ENCODE measurements at regions not wholly inside any gene's neighbourhood (a gene's known extent, or its start where the extent isn't known, plus 50 kb on each side); places are given as distances from the start of the nearest gene placed in this dataset.

GRCh38 chr13:86907156-86907555 lies 764.0 kb upstream of the SLITRK5 start:
- H3K9ac ChIP-seq (ENCODE audit: extremely low read depth, insufficient read length, low read length) = no peak overlapping the region
- no peak overlapping the region for H4K8ac ChIP-seq (replicated peaks; ENCODE audit: insufficient read length, low read depth, low read length)
- H3K14ac ChIP-seq (ENCODE audit: insufficient read depth, low read length) = no peak overlapping the region
- WGBS (ENCODE audit: extremely low coverage, insufficient read length, low lambda C conversion rate) = no CpG with 5 or more reads among the region's 2 CpGs
- no peak overlapping the region for H3K23ac ChIP-seq (ENCODE audit: insufficient read length, low read depth, low read length)
- no peak for DNase-seq
- H3K23me2 ChIP-seq (ENCODE audit: insufficient read length, low read depth, low read length, poor library complexity, severe bottlenecking) = no peaks in the 10 kb centered on the region
- no peak overlapping the region for H3K27ac ChIP-seq (ENCODE audit: insufficient read length, low read depth, low read length)
- no peaks in the 10 kb centered on the region for H3K9me3 ChIP-seq (ENCODE audit: control insufficient read depth, low read depth, low read length)
- no peak overlapping the region for H3K4me2 ChIP-seq (ENCODE audit: insufficient read depth, insufficient read length, low read length)
- H2BK20ac ChIP-seq (ENCODE audit: low read depth, low read length, poor library complexity, severe bottlenecking) = no peak overlapping the region
- Mint-ChIP-seq H3K27me3 (ENCODE audit: low read depth) (no peaks in the 10 kb centered on the region), H3K27ac (no peak overlapping the region), H3K9me3 (no peaks in the 10 kb centered on the region), H3K36me3 (ENCODE audit: insufficient read depth in 1 of 3, low read depth in 3 of 3) (no peaks in the 10 kb centered on the region), H3K4me3 (no peak overlapping the region), H3K4me1 (peaks cover 3 to 4% of the 10 kb centered on the region in 2 experiments; a peak in 1 of 4 replicates)
- no peak overlapping the region for H2BK12ac ChIP-seq (ENCODE audit: insufficient read length, low read depth, low read length)
- no peak overlapping the region for H2BK15ac ChIP-seq (ENCODE audit: low read depth, low read length)
- H4K20me1 ChIP-seq (ENCODE audit: control insufficient read depth, insufficient read depth, insufficient read length) = no peaks in the 10 kb centered on the region
- H3K79me1 ChIP-seq (ENCODE audit: insufficient read depth, low read depth, low read length, poor library complexity, severe bottlenecking) = no peaks in the 10 kb centered on the region
- H3K27me3 ChIP-seq (ENCODE audit: insufficient read depth, low read length) = no peaks in the 10 kb centered on the region
- no peak for TF ChIP-seq CTCF (conservative IDR thresholded peaks at IDR 0.05)
- H3K56ac ChIP-seq (ENCODE audit: insufficient read length, low read depth, low read length) = no peak overlapping the region
- H3K4me1 ChIP-seq (ENCODE audit: insufficient read depth, low read length) = peaks cover 2% of the 10 kb centered on the region; the same call in 1 of the 2 replicates
- H3K4ac ChIP-seq (ENCODE audit: low read depth, low read length) = no peak overlapping the region
- H2BK120ac ChIP-seq (ENCODE audit: low read depth, low read length, poor library complexity, severe bottlenecking) = no peak overlapping the region
- H3K18ac ChIP-seq (ENCODE audit: insufficient read length, low read depth, low read length) = no peak overlapping the region
- H4K5ac ChIP-seq (ENCODE audit: insufficient read length, low read depth, low read length) = no peak overlapping the region
- H4K91ac ChIP-seq (ENCODE audit: insufficient read length, low read depth, low read length) = no peak overlapping the region
- no peak overlapping the region for H2AFZ ChIP-seq (ENCODE audit: low read length)
- no peak overlapping the region for H3T11ph ChIP-seq (ENCODE audit: low read length)
- H2AK5ac ChIP-seq (ENCODE audit: insufficient read length, low read length) = no peak overlapping the region
- no peak overlapping the region for H2BK5ac ChIP-seq (ENCODE audit: insufficient read length, low read length)
- no peaks in the 10 kb centered on the region for H3K79me2 ChIP-seq (ENCODE audit: insufficient read depth, low read length)

Measured in H9 (cell line).